Stimulated activated naive CD4-positive, alpha-beta T cell (primary cell): ENCODE measurements at regions not wholly inside any gene's neighbourhood (a gene's known extent, or its start where the extent isn't known, plus 50 kb on each side); places are given as distances from the start of the nearest gene placed in this dataset.

ENCODE experiments used
- DNase-seq, 6 experiments: peaks; one replicate each; lab custom pipeline; 2025; lab: John Stamatoyannopoulos, UW

DNA sequence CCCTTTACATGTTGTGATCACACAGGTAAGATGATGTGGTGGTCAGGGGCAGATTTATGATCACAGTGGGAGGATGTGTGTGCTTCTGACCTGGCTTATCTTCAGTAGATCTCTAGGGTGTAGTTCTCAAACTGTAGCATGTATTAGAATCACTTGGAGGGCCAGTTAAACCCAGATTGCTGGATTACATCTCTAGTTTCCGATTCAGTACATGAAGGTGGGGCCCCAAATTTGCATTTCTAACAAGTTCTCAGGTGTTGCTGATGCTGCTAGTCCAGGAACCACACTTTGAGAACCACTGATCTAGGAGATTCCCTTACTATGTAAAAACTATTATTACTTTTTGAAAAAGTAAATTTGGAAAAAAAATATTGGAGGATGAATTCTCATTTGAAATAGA, 199.3 kb upstream of the GOLIM4 start:
- no peak for DNase-seq

DNA sequence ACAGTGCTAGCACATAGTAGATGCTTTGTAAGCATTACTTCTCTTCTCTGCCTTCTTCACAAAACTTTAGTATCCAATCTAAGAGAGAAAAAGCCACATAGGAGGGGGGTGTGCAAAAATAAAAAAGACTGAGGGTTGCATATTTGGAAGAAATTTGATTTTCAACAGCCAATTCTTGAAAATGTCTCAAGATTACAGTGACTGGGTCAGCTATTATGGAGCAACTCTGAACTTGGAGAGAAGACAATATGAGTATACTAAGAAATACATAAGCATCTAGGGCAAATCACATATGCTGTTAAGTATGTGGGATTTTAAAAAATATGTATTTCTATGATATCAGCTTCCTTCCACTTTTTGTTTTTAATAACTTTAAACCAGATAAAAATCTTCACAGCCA, 196.6 kb upstream of the GOLIM4 start:
- DNase-seq: no peak

DNA sequence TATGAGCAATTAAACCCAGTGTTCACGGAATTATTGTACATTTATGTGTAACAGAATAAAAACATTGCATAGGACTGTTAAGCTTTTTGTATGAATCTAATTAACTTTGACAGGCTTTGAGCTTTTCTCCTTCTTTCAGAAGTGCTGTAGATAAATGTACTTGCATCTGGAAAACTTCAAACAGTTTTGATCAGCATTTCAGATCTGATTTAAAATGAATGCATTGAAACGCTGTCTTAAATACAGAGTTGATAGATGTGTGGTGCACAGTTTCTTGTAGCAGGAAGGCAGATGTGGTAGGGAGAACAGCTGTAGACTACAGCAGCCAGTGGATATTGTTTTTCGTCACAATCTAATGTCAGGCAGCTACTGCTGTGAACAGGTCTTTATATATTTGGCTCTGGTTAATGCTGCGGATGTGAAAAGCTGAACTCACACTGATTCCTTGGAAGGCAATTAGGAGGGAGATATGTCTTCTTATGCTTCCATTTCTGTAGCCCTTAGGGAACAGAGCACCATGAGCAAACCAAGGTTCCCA, 193.8 kb upstream of the GOLIM4 start:
- DNase-seq: no peak

DNA sequence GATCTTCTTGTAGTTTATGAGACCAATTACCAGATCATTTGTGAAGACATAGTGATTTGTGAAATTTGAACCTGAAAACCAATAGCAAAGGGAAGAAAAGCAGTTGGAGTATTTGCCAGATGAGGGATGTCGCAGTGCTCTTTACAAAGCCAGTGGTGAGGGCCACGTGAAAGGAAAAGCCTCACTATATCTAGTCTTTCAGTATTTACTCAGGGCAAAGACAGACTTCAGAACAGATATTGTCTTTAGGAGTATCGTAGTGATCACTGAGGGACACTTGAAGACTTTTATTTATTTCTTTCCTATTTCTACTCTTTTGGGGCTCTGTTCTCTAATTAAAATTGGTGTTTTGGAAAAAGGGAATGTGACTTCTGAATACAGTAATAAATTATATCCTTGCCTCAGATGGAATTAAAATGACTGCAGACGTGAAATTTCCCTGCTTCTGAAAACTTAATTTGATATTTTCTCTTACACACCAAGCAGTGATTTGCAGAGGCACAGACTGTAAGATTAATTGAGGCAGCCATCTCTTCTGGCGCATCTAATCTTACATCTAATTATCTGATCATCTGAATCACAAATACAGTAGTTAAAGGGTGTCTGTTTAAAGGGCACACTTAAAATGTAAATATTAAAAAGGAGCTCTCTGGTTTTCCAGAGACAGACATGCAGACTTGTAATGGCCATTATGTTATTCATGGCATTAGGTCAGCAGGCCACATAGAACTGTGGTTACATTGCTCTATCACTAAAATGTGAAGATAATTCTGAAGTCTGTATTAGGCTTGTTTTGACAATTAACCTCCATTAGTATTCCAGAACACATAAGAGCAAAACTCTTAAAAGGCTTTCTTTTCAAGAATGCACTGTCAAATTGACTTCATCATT, 193.0 kb upstream of the GOLIM4 start:
- no peak for DNase-seq

DNA sequence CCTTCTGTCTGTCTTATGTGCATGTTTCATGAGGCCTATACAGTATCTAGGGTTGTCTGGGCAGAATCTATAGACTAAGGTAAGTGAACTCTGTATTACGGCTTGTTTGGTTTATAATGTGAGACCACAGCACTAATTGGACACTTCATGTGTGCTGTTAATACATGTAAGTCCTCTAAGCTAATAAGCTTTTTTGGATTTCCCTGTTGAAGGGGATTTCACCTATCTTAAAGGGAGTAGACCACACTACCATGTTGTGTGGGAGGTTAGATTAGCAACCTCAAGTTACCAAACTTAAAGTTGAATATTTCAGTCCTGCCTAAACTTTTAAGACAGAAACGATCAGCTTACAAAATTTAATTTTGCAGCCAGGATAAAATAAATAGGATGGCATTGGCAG, 189.8 kb upstream of the GOLIM4 start:
- no peak for DNase-seq

DNA sequence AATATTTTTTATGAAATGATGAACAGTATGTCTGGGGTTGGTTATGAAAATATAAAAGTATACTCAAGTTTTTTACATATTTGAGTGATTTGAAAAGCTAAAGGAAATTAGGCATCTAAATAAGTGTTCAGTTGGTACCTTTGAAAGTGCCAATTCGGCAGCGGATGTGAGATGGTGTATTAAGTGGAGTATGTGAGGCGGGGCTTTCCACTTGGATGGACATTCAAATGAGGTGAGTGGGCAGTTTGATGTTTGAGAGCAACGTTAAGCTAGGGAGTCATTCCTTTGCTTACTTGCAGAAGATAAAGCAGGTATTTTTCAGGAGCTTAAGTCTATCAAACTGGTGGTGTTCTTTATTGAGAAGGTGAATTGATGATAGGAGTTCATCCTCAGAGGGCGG, 189.0 kb upstream of the GOLIM4 start:
- no peak for DNase-seq

DNA sequence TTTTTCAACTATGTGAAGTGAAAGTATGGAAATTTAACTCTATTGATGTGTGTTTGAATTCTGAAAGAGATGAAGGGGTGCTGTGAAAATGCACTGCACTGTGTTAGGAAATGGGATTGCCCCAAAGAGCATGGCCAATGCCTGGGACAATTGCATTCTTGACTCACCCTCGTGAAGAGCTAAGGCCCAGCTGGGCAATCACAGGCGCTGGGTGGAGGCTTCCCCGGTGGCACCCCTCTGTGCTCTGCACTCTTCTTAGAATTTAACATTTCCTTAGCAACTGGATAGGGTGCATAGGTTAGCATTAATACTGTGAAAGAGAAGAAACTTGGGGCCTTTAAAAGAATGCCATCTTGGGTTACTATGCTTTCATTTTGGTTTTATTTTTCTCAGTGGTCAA, 179.9 kb upstream of the GOLIM4 start:
- DNase-seq: no peak

DNA sequence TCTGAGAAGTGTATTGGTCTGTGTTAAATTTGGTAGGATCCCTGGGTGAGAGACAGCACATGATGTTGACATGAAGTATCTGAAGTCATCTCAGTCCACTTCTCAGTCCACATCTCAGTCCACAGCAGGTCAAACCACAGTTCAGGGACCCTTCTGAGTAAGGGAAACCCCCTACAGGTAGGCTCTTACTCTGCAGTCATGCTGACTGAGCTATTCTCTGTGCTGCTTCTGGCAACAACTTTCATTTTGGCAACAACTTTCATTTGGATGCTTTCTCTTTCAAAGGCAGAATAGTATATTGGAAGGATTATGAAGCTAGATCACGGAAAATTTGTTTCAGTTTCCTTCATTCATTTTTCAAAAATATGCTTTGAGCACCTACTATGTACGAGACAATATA, 178.2 kb upstream of the GOLIM4 start:
- no peak for DNase-seq

DNA sequence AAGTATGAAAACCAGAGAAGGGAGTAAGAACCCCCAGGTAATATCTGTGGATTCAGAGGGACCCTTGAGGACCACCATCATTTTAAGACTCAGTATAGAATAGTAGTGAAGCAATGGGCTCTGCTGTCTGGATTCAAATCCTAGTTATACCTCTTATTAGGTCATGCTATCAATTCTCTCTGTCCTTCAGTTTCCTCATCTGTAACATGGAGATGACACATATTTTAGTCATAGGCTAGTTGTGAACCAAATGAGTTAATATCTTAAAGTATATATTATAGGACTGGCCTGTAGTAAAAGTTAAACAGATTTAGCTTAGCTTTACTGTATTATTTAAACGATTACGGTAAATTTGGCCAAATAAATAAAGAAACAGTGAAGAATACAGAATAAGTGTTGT, 177.3 kb upstream of the GOLIM4 start:
- no peak for DNase-seq

DNA sequence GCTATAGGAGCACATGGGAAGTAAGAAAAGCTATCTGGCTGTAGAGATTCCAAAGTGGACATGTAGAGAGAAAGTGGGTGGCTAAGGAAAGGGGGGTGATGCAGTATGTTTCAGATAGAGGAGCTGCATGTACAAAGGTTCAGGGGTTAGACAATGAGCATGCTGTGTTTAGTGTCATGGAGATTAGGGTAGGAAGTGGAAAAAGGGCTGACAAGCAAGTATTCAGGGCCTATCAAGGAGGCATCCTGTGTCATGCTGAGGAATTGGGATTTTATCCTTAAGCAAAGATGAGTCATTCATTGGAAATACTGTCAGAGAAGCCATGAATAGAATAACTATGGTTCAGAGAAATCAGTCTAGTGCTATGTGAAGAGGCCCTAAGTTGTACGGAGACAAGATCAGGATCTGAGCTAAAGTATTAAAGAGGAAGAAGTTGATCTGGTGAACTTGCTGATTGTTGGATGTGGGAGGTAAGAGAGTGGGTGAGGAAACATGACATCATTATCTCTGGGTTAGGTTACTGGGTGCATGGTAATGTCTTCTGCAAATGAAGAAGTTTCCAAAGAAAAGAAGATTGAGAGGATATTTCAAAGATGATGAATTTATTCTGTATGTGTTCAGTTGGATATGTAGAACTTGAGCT, 176.7 kb upstream of the GOLIM4 start:
- no peak for DNase-seq

DNA sequence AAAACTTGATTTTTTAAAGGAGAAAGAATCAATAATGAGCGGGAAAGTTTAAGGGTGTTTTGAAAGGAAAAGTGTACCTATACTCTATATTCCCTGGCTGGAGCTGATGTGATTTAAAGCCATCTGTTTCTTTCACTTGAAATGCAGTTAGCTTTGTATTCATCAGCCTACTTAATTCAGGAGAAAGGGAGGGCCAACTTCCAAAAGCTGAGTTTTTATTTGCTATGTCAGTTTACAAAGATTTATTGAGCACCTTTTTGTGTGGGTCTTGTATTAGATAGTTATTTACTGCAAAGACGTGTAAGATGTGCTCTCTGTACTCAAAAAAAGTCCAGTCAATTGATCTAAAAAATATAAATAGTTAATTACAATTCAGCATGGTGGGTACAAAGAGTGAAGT, 176.2 kb upstream of the GOLIM4 start:
- no peak for DNase-seq

DNA sequence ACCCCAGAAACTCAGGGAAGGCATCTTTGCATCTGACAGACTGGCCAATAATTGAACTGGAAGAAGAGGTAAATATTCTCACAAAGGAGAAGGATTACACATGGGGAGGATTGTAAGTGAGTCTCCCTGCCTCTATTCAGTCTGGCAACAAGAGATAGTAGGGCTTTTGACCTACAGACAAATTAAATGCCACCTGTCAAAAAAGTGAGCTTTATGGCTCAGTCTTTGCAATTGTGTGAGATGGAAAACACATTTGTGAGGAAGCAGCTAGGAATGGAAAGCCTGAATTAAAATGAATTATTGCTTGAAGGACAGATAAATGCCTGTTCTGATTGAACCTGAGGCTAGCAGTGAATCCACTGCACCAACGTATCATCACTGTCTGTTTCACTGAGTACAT, 173.3 kb upstream of the GOLIM4 start:
- no peak for DNase-seq

DNA sequence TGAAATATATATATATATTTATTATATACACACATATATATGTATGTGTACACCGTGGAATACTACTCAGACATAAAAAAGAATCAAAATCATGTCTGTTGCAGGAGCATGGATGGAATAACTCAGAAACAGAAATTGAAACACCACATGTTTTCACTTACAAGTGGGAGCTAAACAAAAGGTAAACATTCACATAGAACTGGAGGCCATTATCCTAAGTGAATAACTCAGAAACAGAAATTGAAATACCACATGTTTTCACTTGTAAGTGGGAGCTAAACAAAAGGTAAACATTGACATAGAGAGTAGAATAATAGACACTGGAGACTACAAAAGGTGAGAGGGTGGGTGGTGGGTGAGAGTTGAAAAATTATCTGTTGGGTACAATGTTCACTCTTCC, 171.5 kb upstream of the GOLIM4 start:
- no peak for DNase-seq

DNA sequence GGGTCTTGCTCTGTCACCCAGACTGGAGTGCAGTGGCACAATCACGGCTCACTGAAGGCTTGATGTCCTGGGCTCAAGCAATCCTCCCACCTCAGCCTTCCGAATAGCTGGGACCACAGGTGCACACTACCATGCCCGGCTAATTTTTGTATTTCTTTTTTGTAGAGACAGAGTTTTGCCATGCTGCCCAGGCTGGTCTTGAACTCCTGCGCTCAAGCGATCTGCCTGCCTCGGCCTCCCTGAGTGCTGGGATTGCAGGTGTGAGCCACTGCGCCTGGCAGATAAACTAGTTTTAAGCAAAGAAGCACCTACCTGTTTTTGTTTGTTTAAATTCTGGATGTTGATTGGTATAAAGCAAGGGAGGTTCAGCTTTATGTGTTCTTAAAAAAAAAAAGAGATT, 170.6 kb upstream of the GOLIM4 start:
- DNase-seq: no peak

DNA sequence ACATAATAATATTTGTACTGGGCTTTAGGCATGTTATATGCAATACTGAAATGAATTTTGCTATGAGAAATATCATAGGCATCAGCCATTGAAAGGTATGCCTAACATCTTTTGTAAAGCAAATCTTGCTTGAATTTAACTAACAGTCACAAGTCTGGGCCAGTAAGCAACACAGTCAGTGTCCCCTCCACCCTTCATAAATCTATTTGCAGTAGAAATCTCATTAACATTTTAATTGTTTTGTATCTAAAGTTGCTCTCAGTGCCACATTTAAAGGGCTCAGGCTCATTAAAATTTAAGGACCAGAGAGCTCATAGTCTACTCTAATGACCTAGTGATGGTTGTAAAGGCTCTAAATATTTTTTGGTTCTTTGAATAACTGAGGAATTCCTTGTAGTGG, 167.2 kb upstream of the GOLIM4 start:
- DNase-seq: no peak

DNA sequence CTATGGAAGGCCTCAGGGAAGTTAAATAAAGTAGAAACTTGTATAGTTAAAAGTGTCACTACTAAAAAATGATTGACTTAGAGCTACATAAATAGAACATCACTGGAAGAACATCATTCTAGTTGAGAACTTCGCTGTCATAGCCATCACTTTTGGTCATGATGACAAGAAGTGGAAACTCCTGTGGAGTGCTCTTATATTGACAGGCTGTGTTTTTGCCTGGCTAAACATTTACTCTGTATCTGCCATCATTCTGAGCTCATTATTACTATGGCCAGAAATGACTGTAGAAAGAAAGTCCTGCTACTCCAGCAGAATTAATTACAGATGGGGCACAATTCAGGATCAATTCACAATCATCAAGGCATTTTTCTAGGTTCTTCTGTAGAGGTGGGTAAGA, 165.1 kb upstream of the GOLIM4 start:
- DNase-seq: no peak

DNA sequence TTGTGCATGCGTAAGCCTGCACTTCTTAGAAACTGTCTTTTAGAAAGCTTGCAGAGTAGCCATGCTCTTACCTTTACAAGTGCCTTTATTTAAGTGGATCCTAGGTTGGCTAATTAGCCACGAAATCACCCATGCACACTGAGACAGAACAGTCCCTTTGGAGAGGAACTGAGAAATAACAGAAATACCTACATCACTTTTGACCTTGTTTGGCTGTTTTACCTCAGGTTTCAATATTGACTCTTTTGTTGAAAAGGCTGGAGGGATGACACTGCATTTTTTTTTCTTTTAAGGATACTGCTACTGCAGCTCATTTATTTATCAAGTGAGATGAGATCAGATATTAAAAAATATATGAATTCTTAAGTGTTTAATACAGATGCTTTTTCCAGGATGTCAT, 155.6 kb upstream of the GOLIM4 start:
- no peak for DNase-seq

DNA sequence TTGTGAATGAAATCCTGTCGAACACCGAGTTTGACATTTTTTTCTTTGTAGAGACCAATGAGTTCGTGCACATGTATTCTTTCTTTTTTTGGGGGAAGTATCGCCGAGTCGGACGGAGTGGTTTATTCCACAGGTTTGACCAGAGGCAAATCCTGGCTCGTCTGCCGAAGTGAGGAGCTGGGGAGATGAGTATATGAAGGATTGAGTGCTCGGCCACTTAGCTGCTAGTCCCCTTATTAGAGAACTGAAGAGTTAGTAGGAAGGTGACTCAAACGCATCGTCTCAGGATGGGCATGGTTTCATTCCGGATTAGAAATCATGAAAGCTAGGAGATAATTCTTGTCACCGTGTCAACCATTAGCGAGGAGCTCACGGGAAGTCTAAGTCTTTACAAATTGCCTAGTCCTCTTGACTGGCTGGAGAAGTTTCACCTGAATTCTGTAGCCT, 154.7 kb upstream of the GOLIM4 start:
- no peak for DNase-seq

DNA sequence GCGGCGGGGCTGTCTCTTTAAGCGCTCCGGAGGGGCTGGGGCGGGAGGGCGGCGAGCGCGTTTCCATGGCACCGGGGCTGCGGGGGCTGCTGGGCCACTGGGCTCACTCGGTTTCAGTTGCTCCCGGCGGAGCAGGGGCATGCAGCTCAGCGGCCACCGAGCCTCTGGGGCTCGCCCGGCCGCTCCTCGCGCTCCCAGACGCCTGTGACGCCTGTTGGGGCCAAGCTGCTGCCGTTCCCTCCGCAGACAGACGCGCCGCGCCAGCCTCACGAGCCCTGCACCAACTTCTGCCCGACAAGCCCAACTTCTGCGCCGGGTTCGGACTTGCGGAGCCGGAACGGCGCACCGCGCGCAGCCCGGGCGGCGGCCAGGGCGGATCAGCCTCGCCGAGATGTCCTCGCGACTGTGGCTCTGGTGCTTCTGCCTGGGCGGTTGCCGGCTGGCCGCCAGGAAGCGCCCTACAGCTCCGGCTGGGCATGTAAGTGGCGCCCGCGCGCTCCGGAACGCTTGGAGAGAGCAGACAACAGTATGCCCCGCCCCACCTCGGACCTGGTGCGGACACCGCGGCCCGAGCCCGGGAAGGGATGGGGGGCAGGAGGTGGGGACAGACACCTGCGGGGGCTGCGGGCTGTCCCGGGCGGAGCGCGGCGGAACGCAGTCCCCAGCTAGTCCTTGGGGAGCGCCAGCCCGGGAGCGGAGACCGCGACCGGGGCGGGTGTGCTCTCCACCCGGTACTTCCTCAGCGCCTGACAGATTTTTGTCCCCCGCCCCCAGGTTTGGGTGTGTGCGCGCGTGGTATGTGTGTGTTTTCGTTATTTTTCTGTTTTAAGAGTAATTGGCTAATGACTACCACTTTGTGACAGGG, 154.1 kb upstream of the GOLIM4 start:
- DNase-seq: no peak

DNA sequence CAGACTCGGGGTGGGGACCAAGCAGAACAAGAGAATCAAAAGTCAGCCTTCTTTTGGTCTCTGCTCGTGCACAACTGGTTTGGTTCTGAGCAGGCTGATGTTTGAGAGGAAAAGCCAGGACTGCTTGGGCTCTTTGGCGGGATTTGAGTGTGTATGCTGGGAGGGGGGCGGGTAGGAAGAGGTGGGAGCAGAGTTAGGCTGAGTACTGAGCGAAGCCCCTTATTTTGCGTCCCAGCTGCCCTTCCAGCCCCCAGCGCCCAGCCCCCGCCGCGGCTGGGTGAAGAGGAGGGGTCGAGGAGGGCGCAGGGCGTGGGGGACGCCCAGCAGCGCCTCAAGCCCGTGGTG, 153.5 kb upstream of the GOLIM4 start:
- DNase-seq: no peak

DNA sequence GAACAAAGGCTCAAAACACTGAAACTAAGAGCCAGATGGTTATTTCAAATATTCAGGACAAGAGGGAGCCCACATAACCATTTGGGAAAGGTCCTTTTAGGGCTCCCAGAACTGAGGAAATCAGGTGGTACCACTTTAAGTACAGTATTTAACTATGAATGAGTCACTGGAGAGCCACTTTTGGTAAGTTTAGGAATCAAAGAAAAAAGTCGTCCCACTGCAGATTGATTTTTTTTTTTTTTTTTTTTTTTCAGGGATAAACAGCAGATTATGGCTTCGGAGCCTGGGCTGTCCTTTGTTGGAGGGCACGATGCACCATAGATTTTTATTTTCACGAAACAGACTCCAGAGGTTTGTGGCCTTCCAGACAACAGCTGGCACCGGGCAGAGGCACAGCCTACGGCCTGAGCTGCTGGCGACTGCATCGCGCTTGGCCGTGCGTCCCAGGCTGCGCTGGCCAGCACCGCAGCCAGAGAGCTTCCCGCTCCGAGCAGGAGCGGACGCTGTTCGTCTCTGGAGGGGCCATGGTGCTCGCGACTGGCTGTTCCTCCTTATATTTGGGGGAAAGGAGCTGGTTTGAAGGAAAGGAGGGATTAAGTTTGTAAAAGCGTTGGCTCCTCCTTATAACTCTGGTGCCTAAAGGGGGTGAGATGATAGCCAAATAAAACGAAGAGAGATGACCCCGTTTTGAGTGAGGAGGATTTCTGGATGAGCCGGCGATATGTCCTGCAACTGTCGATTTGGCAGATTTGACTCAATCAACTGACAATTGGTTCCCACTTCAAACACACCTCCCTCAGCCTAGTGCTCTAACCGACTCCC, 152.9 kb upstream of the GOLIM4 start:
- DNase-seq: no peak

DNA sequence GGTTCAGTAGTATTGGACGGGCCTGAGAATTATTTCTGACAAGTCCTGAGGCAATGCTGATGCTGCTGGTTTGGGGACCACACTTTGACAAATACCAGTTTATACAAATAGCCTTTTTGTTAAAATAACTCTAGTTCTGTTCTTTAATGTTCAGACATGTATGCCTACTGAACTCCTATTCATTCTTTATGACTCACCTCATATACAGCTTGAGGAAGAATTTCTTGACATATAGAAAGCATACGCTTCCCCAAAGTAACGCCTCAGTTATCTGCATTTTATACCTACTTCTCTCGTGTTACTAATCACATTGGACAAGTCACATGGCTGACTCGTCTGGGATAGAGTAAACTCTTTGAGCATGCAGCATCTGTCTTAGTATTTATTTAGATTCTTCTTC, 145.4 kb upstream of the GOLIM4 start:
- DNase-seq: no peak
